ENCODE measurements at regions not wholly inside any gene's neighbourhood (a gene's known extent, or its start where the extent isn't known, plus 50 kb on each side); places are given as distances from the start of the nearest gene placed in this dataset.

- no peak overlapping the region for H3K4me3 ChIP-seq
- no peaks in the 10 kb centered on the region for H4K20me1 ChIP-seq (ENCODE audit: control insufficient read depth, insufficient read depth)
- intact Hi-C loops (cut with micrococcal nuclease; ENCODE audit: unreplicated experiment): loop anchor here (5.0 kb wide), 1 partner anchor 33 kb away; no protein-coding TSS in a partner anchor
- no peak overlapping the region for H3K9ac ChIP-seq (ENCODE audit: control insufficient read depth, insufficient read depth, low read length)
- ChIA-PET RAD21 (ENCODE audit: unreplicated experiment) (interaction anchor here (1.0 to 7.0 kb wide), 5 partner anchors 12 to 44 kb away, joined by 3 to 76 read pairs (median 6); no protein-coding TSS in a partner anchor), POLR2A (interaction anchor here (1.2 kb wide), 2 partner anchors 17 to 39 kb away, joined by 3 read pairs; no protein-coding TSS in a partner anchor), SMC1A (ENCODE audit: uncharacterized antibody, unreplicated experiment) (interaction anchor here (0.7 to 11.2 kb wide), 15 partner anchors 9 to 443 kb away, joined by 3 to 185 read pairs (median 4); no protein-coding TSS in a partner anchor), CTCF (interaction anchor here (0.7 to 1.3 kb wide), 4 partner anchors 9 to 80 kb away, joined by 3 to 6 read pairs (median 3); no protein-coding TSS in a partner anchor)
- no peak for FAIRE-seq
- no peaks in the 10 kb centered on the region for H3K9me3 ChIP-seq (replicated peaks; ENCODE audit: control insufficient read depth, insufficient read depth, low read length)
- no peak overlapping the region for H3K27ac ChIP-seq (ENCODE audit: control insufficient read depth, insufficient read depth)
- BruUV-seq (replicated peaks): no TSS peak
- H2AFZ ChIP-seq (ENCODE audit: control insufficient read depth, low read depth, low read length): no peak overlapping the region
- 74% methylated on average over 4 of the region's 4 CpGs for WGBS (ENCODE audit: insufficient coverage, insufficient replicate concordance, low lambda C conversion rate, missing lambda C conversion rate)
- no peaks in the 10 kb centered on the region for H3K27me3 ChIP-seq (replicated peaks in 1 of 2; ENCODE audit: control insufficient read depth in 2 of 2, insufficient read depth in 2 of 2, low read length in 1 of 2)
- no peak for TF ChIP-seq ZSCAN29 (IDR thresholded peaks at IDR 0.05)
- no peak for TF ChIP-seq NBN (IDR thresholded peaks at IDR 0.05)
- no peak for TF ChIP-seq IRF4 (IDR thresholded peaks at IDR 0.05; ENCODE audit: low read depth, low read length)
- TF ChIP-seq BCL3 (IDR thresholded peaks at IDR 0.05; ENCODE audit: borderline replicate concordance, insufficient read depth, low read depth, low read length, poor library complexity, severe bottlenecking): no peak
- no peak for TF ChIP-seq POLR2AphosphoS5 (IDR thresholded peaks at IDR 0.05; ENCODE audit: low read length)
- no peak for TF ChIP-seq USF1 (IDR thresholded peaks at IDR 0.05; ENCODE audit: borderline replicate concordance, extremely low read length, insufficient read depth, low read depth, low read length)
- in situ Hi-C loops (cut with MboI): no loop called here
- no peak for DNase-seq (ENCODE audit: low read depth, low spot score)
- no peak for ATAC-seq
- peaks cover 15% of the 10 kb centered on the region for H3K4me1 ChIP-seq (ENCODE audit: control insufficient read depth, insufficient read depth, low read length)
- H3K36me3 ChIP-seq (ENCODE audit: control insufficient read depth in 2 of 2, insufficient read depth in 2 of 2, low read length in 1 of 2): no peaks in the 10 kb centered on the region
- no peaks in the 10 kb centered on the region for H3K79me2 ChIP-seq (ENCODE audit: control insufficient read depth, insufficient read depth, low read length)
- H3K4me2 ChIP-seq (ENCODE audit: control insufficient read depth, insufficient read depth): no peak overlapping the region
These were observed 128.8 kb downstream of the MREG start for GRCh38 chr2:215884451-215885087.
